ENCODE measurements at regions not wholly inside any gene's neighbourhood (a gene's known extent, or its start where the extent isn't known, plus 50 kb on each side); places are given as distances from the start of the nearest gene placed in this dataset.

GRCh38 chr12:87155621-87156020 lies 873.6 kb downstream of the C12orf50 start:
- Histone ChIP-seq H2BK5ac (ENCODE audit: low read length) (no peak overlapping the region), H3K18ac (ENCODE audit: low read length) (no peak overlapping the region), H3K27ac (ENCODE audit: low read depth, low read length) (no peak overlapping the region), H3K56ac (ENCODE audit: low read length) (no peak overlapping the region), H3K27me3 (ENCODE audit: insufficient read depth, low read length, poor library complexity) (no peaks in the 10 kb centered on the region), H3K4me2 (ENCODE audit: low read length) (no peak overlapping the region), H3K9ac (ENCODE audit: low read length) (no peak overlapping the region), H3K4me3 (ENCODE audit: low read length) (no peak overlapping the region), H3K4me1 (ENCODE audit: control insufficient read depth, low read depth, low read length) (no peaks in the 10 kb centered on the region), H2AK5ac (ENCODE audit: low read length) (no peak overlapping the region), H4K5ac (ENCODE audit: low read length) (no peak overlapping the region), H2BK120ac (ENCODE audit: low read depth, low read length) (no peak overlapping the region), H3K79me2 (ENCODE audit: control insufficient read depth, insufficient read depth, low read length) (no peaks in the 10 kb centered on the region), H3K79me1 (ENCODE audit: low read length) (no peaks in the 10 kb centered on the region), H4K8ac (ENCODE audit: low read depth, low read length) (no peak overlapping the region), H3K23ac (ENCODE audit: low read length) (no peak overlapping the region), H2BK15ac (replicated peaks; ENCODE audit: low read depth) (no peak overlapping the region), H3K4ac (ENCODE audit: low read depth, low read length) (no peak overlapping the region), H3K36me3 (ENCODE audit: control insufficient read depth, insufficient read depth, low read length) (no peaks in the 10 kb centered on the region)
- WGBS (ENCODE audit: extremely low coverage, insufficient coverage, low lambda C conversion rate), result no CpG with 5 or more reads among the region's 2 CpGs
- no peak for DNase-seq

GRCh38 chr12:87152841-87153528 lies 876.2 kb downstream of the C12orf50 start:
- H2BK5ac ChIP-seq (ENCODE audit: low read length), result no peak overlapping the region
- H3K27me3 ChIP-seq (ENCODE audit: insufficient read depth, low read length, poor library complexity), result no peaks in the 10 kb centered on the region
- no peak overlapping the region for H3K27ac ChIP-seq (ENCODE audit: low read depth, low read length)
- H2AK5ac ChIP-seq (ENCODE audit: low read length), result no peak overlapping the region
- no peaks in the 10 kb centered on the region for H3K36me3 ChIP-seq (ENCODE audit: control insufficient read depth, insufficient read depth, low read length)
- H3K79me1 ChIP-seq (ENCODE audit: low read length), result no peaks in the 10 kb centered on the region
- no peak overlapping the region for H4K5ac ChIP-seq (ENCODE audit: low read length)
- no peak overlapping the region for H3K56ac ChIP-seq (ENCODE audit: low read length)
- no peak overlapping the region for H2BK15ac ChIP-seq (replicated peaks; ENCODE audit: low read depth)
- no peak overlapping the region for H3K4me2 ChIP-seq (ENCODE audit: low read length)
- no peak overlapping the region for H3K18ac ChIP-seq (ENCODE audit: low read length)
- H2BK120ac ChIP-seq (ENCODE audit: low read depth, low read length), result no peak overlapping the region
- no peak overlapping the region for H3K23ac ChIP-seq (ENCODE audit: low read length)
- H3K9ac ChIP-seq (ENCODE audit: low read length), result no peak overlapping the region
- no peaks in the 10 kb centered on the region for H3K4me1 ChIP-seq (ENCODE audit: control insufficient read depth, low read depth, low read length)
- H4K8ac ChIP-seq (ENCODE audit: low read depth, low read length), result no peak overlapping the region
- H3K4me3 ChIP-seq (ENCODE audit: low read length), result no peak overlapping the region
- H3K4ac ChIP-seq (ENCODE audit: low read depth, low read length), result no peak overlapping the region
- WGBS (ENCODE audit: extremely low coverage, insufficient coverage, low lambda C conversion rate), result no CpG with 5 or more reads among the region's 1 CpG
- no peaks in the 10 kb centered on the region for H3K79me2 ChIP-seq (ENCODE audit: control insufficient read depth, insufficient read depth, low read length)
- peak; percentile 15 for DNase-seq

GRCh38 chr12:87152075-87152474 lies 877.1 kb downstream of the C12orf50 start:
- no peak overlapping the region for H3K23ac ChIP-seq (ENCODE audit: low read length)
- H2BK15ac ChIP-seq (replicated peaks; ENCODE audit: low read depth), result no peak overlapping the region
- peak overlapping the region; percentile 43 for H3K18ac ChIP-seq (ENCODE audit: low read length)
- H3K27ac ChIP-seq (ENCODE audit: low read depth, low read length), result peak overlapping the region; percentile 93
- no peaks in the 10 kb centered on the region for H3K79me1 ChIP-seq (ENCODE audit: low read length)
- no peaks in the 10 kb centered on the region for H3K79me2 ChIP-seq (ENCODE audit: control insufficient read depth, insufficient read depth, low read length)
- H3K4me2 ChIP-seq (ENCODE audit: low read length), result no peak overlapping the region
- no peak overlapping the region for H3K4me3 ChIP-seq (ENCODE audit: low read length)
- DNase-seq, result peak; percentile 8
- no peaks in the 10 kb centered on the region for H3K4me1 ChIP-seq (ENCODE audit: control insufficient read depth, low read depth, low read length)
- peak overlapping the region; percentile 29 for H4K8ac ChIP-seq (ENCODE audit: low read depth, low read length)
- H4K5ac ChIP-seq (ENCODE audit: low read length), result no peak overlapping the region
- H3K36me3 ChIP-seq (ENCODE audit: control insufficient read depth, insufficient read depth, low read length), result no peaks in the 10 kb centered on the region
- WGBS (ENCODE audit: extremely low coverage, insufficient coverage, low lambda C conversion rate), result no CpG with 5 or more reads among the region's 2 CpGs
- no peak overlapping the region for H3K4ac ChIP-seq (ENCODE audit: low read depth, low read length)
- peak overlapping the region; percentile 49 for H2BK120ac ChIP-seq (ENCODE audit: low read depth, low read length)
- H2BK5ac ChIP-seq (ENCODE audit: low read length), result no peak overlapping the region
- no peak overlapping the region for H3K9ac ChIP-seq (ENCODE audit: low read length)
- H3K56ac ChIP-seq (ENCODE audit: low read length), result peak overlapping the region; percentile 49
- no peak overlapping the region for H2AK5ac ChIP-seq (ENCODE audit: low read length)
- no peaks in the 10 kb centered on the region for H3K27me3 ChIP-seq (ENCODE audit: insufficient read depth, low read length, poor library complexity)

- no peaks in the 10 kb centered on the region for H3K4me1 ChIP-seq (ENCODE audit: control insufficient read depth, low read depth, low read length)
- no peak overlapping the region for H3K9ac ChIP-seq (ENCODE audit: low read length)
- H3K56ac ChIP-seq (ENCODE audit: low read length), result peak overlapping the region; percentile 70
- DNase-seq, result peak; percentile 89
- H3K4me2 ChIP-seq (ENCODE audit: low read length), result no peak overlapping the region
- no peaks in the 10 kb centered on the region for H3K27me3 ChIP-seq (ENCODE audit: insufficient read depth, low read length, poor library complexity)
- peak overlapping the region; percentile 43 for H3K18ac ChIP-seq (ENCODE audit: low read length)
- H3K4ac ChIP-seq (ENCODE audit: low read depth, low read length), result no peak overlapping the region
- no CpG with 5 or more reads among the region's 2 CpGs for WGBS (ENCODE audit: extremely low coverage, insufficient coverage, low lambda C conversion rate)
- H3K23ac ChIP-seq (ENCODE audit: low read length), result no peak overlapping the region
- H3K79me2 ChIP-seq (ENCODE audit: control insufficient read depth, insufficient read depth, low read length), result no peaks in the 10 kb centered on the region
- no peak overlapping the region for H2BK120ac ChIP-seq (ENCODE audit: low read depth, low read length)
- no peaks in the 10 kb centered on the region for H3K79me1 ChIP-seq (ENCODE audit: low read length)
- peak overlapping the region; percentile 31 for H2BK5ac ChIP-seq (ENCODE audit: low read length)
- no peak overlapping the region for H4K8ac ChIP-seq (ENCODE audit: low read depth, low read length)
- peak overlapping the region; percentile 93 for H3K27ac ChIP-seq (ENCODE audit: low read depth, low read length)
- no peak overlapping the region for H2AK5ac ChIP-seq (ENCODE audit: low read length)
- no peak overlapping the region for H3K4me3 ChIP-seq (ENCODE audit: low read length)
- H3K36me3 ChIP-seq (ENCODE audit: control insufficient read depth, insufficient read depth, low read length), result no peaks in the 10 kb centered on the region
- no peak overlapping the region for H4K5ac ChIP-seq (ENCODE audit: low read length)
- no peak overlapping the region for H2BK15ac ChIP-seq (replicated peaks; ENCODE audit: low read depth)
These were observed 878.1 kb downstream of the C12orf50 start for GRCh38 chr12:87150969-87151662.

GRCh38 chr12:87142342-87142741 lies 886.2 kb upstream of the MGAT4C start:
- H3K36me3 ChIP-seq (ENCODE audit: control insufficient read depth, insufficient read depth, low read length), result no peaks in the 10 kb centered on the region
- H3K27ac ChIP-seq (ENCODE audit: low read depth, low read length), result no peak overlapping the region
- H3K18ac ChIP-seq (ENCODE audit: low read length), result no peak overlapping the region
- no peaks in the 10 kb centered on the region for H3K79me1 ChIP-seq (ENCODE audit: low read length)
- H2BK15ac ChIP-seq (replicated peaks; ENCODE audit: low read depth), result no peak overlapping the region
- no peak overlapping the region for H3K9ac ChIP-seq (ENCODE audit: low read length)
- no peaks in the 10 kb centered on the region for H3K27me3 ChIP-seq (ENCODE audit: insufficient read depth, low read length, poor library complexity)
- H3K23ac ChIP-seq (ENCODE audit: low read length), result no peak overlapping the region
- no peak overlapping the region for H4K8ac ChIP-seq (ENCODE audit: low read depth, low read length)
- no peak overlapping the region for H3K56ac ChIP-seq (ENCODE audit: low read length)
- no peak overlapping the region for H2BK5ac ChIP-seq (ENCODE audit: low read length)
- H3K4ac ChIP-seq (ENCODE audit: low read depth, low read length), result no peak overlapping the region
- no peak for DNase-seq
- no peaks in the 10 kb centered on the region for H3K79me2 ChIP-seq (ENCODE audit: control insufficient read depth, insufficient read depth, low read length)
- H3K4me3 ChIP-seq (ENCODE audit: low read length), result no peak overlapping the region
- H3K4me2 ChIP-seq (ENCODE audit: low read length), result no peak overlapping the region
- no peak overlapping the region for H2BK120ac ChIP-seq (ENCODE audit: low read depth, low read length)
- H2AK5ac ChIP-seq (ENCODE audit: low read length), result no peak overlapping the region
- H3K4me1 ChIP-seq (ENCODE audit: control insufficient read depth, low read depth, low read length), result no peaks in the 10 kb centered on the region
- no peak overlapping the region for H4K5ac ChIP-seq (ENCODE audit: low read length)

- no peaks in the 10 kb centered on the region for H3K79me2 ChIP-seq (ENCODE audit: control insufficient read depth, insufficient read depth, low read length)
- DNase-seq, result no peak
- H3K36me3 ChIP-seq (ENCODE audit: control insufficient read depth, insufficient read depth, low read length), result no peaks in the 10 kb centered on the region
- H4K5ac ChIP-seq (ENCODE audit: low read length), result no peak overlapping the region
- H3K79me1 ChIP-seq (ENCODE audit: low read length), result no peaks in the 10 kb centered on the region
- no peak overlapping the region for H3K4ac ChIP-seq (ENCODE audit: low read depth, low read length)
- no peak overlapping the region for H4K8ac ChIP-seq (ENCODE audit: low read depth, low read length)
- no peak overlapping the region for H2AK5ac ChIP-seq (ENCODE audit: low read length)
- no peak overlapping the region for H3K27ac ChIP-seq (ENCODE audit: low read depth, low read length)
- no peak overlapping the region for H2BK15ac ChIP-seq (replicated peaks; ENCODE audit: low read depth)
- H2BK120ac ChIP-seq (ENCODE audit: low read depth, low read length), result no peak overlapping the region
- H3K9ac ChIP-seq (ENCODE audit: low read length), result no peak overlapping the region
- no peak overlapping the region for H3K23ac ChIP-seq (ENCODE audit: low read length)
- no peak overlapping the region for H3K4me2 ChIP-seq (ENCODE audit: low read length)
- H3K56ac ChIP-seq (ENCODE audit: low read length), result no peak overlapping the region
- H3K4me3 ChIP-seq (ENCODE audit: low read length), result no peak overlapping the region
- no peak overlapping the region for H3K18ac ChIP-seq (ENCODE audit: low read length)
- no peak overlapping the region for H2BK5ac ChIP-seq (ENCODE audit: low read length)
- H3K4me1 ChIP-seq (ENCODE audit: control insufficient read depth, low read depth, low read length), result no peaks in the 10 kb centered on the region
- no peaks in the 10 kb centered on the region for H3K27me3 ChIP-seq (ENCODE audit: insufficient read depth, low read length, poor library complexity)
These were observed 884.9 kb upstream of the MGAT4C start for GRCh38 chr12:87141091-87141490.

All from mesendoderm (in vitro differentiated cells).